ENCODE measurements at regions not wholly inside any gene's neighbourhood (a gene's known extent, or its start where the extent isn't known, plus 50 kb on each side); places are given as distances from the start of the nearest gene placed in this dataset.

DNA sequence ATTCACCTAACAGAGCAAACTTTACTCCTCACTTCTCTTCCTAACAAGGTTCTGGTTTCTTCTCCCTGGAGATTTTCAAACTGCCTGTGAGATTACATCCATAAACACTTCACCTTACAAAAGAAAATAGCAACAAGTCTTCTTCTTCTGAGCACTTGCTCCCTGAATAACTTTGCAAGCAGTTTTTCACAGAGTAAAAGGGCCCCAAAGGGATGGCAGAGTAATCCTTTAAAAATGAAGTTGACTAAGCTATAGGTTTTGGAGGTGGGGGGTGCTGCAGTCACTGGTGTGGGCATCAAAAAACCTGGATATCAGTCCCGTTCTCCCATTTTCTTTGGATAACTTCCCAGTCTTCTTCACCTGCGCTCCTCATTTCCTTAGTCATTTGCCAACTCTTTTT is 484.9 kb downstream of the MIAT start:
- TF ChIP-seq, protein P1, sequence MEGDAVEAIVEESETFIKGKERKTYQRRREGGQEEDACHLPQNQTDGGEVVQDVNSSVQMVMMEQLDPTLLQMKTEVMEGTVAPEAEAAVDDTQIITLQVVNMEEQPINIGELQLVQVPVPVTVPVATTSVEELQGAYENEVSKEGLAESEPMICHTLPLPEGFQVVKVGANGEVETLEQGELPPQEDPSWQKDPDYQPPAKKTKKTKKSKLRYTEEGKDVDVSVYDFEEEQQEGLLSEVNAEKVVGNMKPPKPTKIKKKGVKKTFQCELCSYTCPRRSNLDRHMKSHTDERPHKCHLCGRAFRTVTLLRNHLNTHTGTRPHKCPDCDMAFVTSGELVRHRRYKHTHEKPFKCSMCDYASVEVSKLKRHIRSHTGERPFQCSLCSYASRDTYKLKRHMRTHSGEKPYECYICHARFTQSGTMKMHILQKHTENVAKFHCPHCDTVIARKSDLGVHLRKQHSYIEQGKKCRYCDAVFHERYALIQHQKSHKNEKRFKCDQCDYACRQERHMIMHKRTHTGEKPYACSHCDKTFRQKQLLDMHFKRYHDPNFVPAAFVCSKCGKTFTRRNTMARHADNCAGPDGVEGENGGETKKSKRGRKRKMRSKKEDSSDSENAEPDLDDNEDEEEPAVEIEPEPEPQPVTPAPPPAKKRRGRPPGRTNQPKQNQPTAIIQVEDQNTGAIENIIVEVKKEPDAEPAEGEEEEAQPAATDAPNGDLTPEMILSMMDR (IDR thresholded peaks at IDR 0.05): no peak
- no peak for TF ChIP-seq POLR2AphosphoS5 (IDR thresholded peaks at IDR 0.05)

Measured in prostate gland (tissue), 2 donors.